ENCODE measurements at regions not wholly inside any gene's neighbourhood (a gene's known extent, or its start where the extent isn't known, plus 50 kb on each side); places are given as distances from the start of the nearest gene placed in this dataset.

- TF ChIP-seq REST (IDR thresholded peaks at IDR 0.05; ENCODE audit: low read depth, low read length): no peak
- TF ChIP-seq USF2 (IDR thresholded peaks at IDR 0.05; ENCODE audit: borderline replicate concordance, low read depth, low read length): no peak
- no peak for TF ChIP-seq SIN3A (IDR thresholded peaks at IDR 0.05; ENCODE audit: borderline replicate concordance, low read depth, low read length)
Measured at GRCh38 chr1:222090103-222090502, 348.2 kb upstream of the DUSP10 start (continued).

- H4K20me1 ChIP-seq (ENCODE audit: insufficient read depth): no peaks in the 10 kb centered on the region
- no peak overlapping the region for H3K9ac ChIP-seq
- no peak overlapping the region for H3K4me2 ChIP-seq
- H2AFZ ChIP-seq (ENCODE audit: low read depth): no peak overlapping the region
- no peaks in the 10 kb centered on the region for H3F3A ChIP-seq (replicated peaks; ENCODE audit: insufficient read depth)
- no peak for DNase-seq
- no peak for TF ChIP-seq FOXJ3 (CRISPR knock-in tag; IDR thresholded peaks at IDR 0.05)
- H3K27ac ChIP-seq (ENCODE audit: low read depth in 2 of 2, low read length in 1 of 2): no peak overlapping the region
- no peaks in the 10 kb centered on the region for H3K9me3 ChIP-seq
- H3K4me1 ChIP-seq (ENCODE audit: control insufficient read depth in 1 of 2, insufficient read depth in 2 of 2, low read depth in 1 of 2, low read length in 1 of 2): peaks cover 0 to 7% of the 10 kb centered on the region in 2 experiments; a peak in 1 of 4 replicates
- no peaks in the 10 kb centered on the region for H3K9me2 ChIP-seq
- ChIA-PET CTCF (interaction anchor here (0.9 to 1.0 kb wide), 3 partner anchors 8 to 14 kb away, joined by 3 read pairs; no protein-coding TSS in a partner anchor), POLR2A (no interaction called here)
- H3K79me2 ChIP-seq (ENCODE audit: insufficient read depth): no peaks in the 10 kb centered on the region
- no peaks in the 10 kb centered on the region for H3K36me3 ChIP-seq (replicated peaks in 1 of 2; ENCODE audit: control insufficient read depth in 1 of 2, insufficient read depth in 2 of 2, low read length in 1 of 2)
- H3K27me3 ChIP-seq (ENCODE audit: insufficient read depth): no peaks in the 10 kb centered on the region
- H3K4me3 ChIP-seq (ENCODE audit: low read depth in 2 of 2, low read length in 1 of 2): no peak overlapping the region
- 73% methylated on average over 9 of the region's 9 CpGs for WGBS (ENCODE audit: low lambda C conversion rate)
Measured at GRCh38 chr1:222087221-222087920, 345.5 kb upstream of the DUSP10 start.

- Histone ChIP-seq H3K4me2 (no peak overlapping the region), H2AFZ (ENCODE audit: low read depth) (no peak overlapping the region), H3K9ac (no peak overlapping the region), H3K4me3 (ENCODE audit: low read depth in 2 of 2, low read length in 1 of 2) (no peak overlapping the region), H3K36me3 (replicated peaks in 1 of 2; ENCODE audit: control insufficient read depth in 1 of 2, insufficient read depth in 2 of 2, low read length in 1 of 2) (no peaks in the 10 kb centered on the region), H3K9me3 (no peaks in the 10 kb centered on the region), H3K27ac (ENCODE audit: low read depth in 2 of 2, low read length in 1 of 2) (no peak overlapping the region), H3K9me2 (no peaks in the 10 kb centered on the region), H3K4me1 (ENCODE audit: control insufficient read depth in 1 of 2, insufficient read depth in 2 of 2, low read depth in 1 of 2, low read length in 1 of 2) (peaks cover 0 to 5% of the 10 kb centered on the region in 2 experiments; a peak in 1 of 4 replicates), H3K79me2 (ENCODE audit: insufficient read depth) (no peaks in the 10 kb centered on the region), H3K27me3 (ENCODE audit: insufficient read depth) (no peaks in the 10 kb centered on the region), H4K20me1 (ENCODE audit: insufficient read depth) (no peaks in the 10 kb centered on the region), H3F3A (replicated peaks; ENCODE audit: insufficient read depth) (no peaks in the 10 kb centered on the region)
- no peak for DNase-seq
- 35% methylated on average over 1 of the region's 1 CpG for WGBS (ENCODE audit: low lambda C conversion rate)
- ChIA-PET POLR2A (no interaction called here), CTCF (interaction anchor here (1.2 kb wide), 1 partner anchor 11 kb away, joined by 3 read pairs; no protein-coding TSS in a partner anchor)
- TF ChIP-seq EZH2phosphoT487 (IDR thresholded peaks at IDR 0.05; ENCODE audit: borderline replicate concordance, low read depth) (no peak), SMC3 (IDR thresholded peaks at IDR 0.05; ENCODE audit: low read depth, low read length) (no peak), ZBTB33 (IDR thresholded peaks at IDR 0.05; ENCODE audit: borderline replicate concordance, low read depth) (no peak), RXRA (IDR thresholded peaks at IDR 0.05; ENCODE audit: borderline replicate concordance, low read depth) (no peak), USF2 (IDR thresholded peaks at IDR 0.05; ENCODE audit: borderline replicate concordance, low read depth, low read length) (no peak), SIN3A (IDR thresholded peaks at IDR 0.05; ENCODE audit: borderline replicate concordance, low read depth, low read length) (no peak)
Measured at GRCh38 chr1:222084996-222085395, 343.1 kb upstream of the DUSP10 start.
